Astrocyte (in vitro differentiated cells and primary cell): ENCODE measurements at regions not wholly inside any gene's neighbourhood (a gene's known extent, or its start where the extent isn't known, plus 50 kb on each side); places are given as distances from the start of the nearest gene placed in this dataset.

Source experiments
- DNase-seq: peaks from one replicate; pipeline ENCODE4 v3.0.0-alpha.2; 2010; ENCODE audit warnings: low read depth
- FAIRE-seq: peaks from 2 replicates; lab custom pipeline; 2011; peaks lifted over from hg19 to GRCh38; lab: Jason Lieb, UNC
- H2AFZ ChIP-seq: 2 replicates; pipeline ENCODE4 v1.6.0; 2012; ENCODE audit warnings: low read depth, low read length, inconsistent platforms
- H3K27ac ChIP-seq: 2 replicates; pipeline ENCODE4 v1.5.1; 2011; ENCODE audit warnings: low read depth, low read length, inconsistent platforms
- H3K27me3 ChIP-seq: 2 replicates; pipeline ENCODE4 v1.6.0; 2011; ENCODE audit warnings: low read length, inconsistent platforms; ENCODE audit not compliant: insufficient read depth
- H3K36me3 ChIP-seq: 2 replicates; pipeline ENCODE4 v1.5.1; 2011; ENCODE audit warnings: low read length, inconsistent platforms; ENCODE audit not compliant: insufficient read depth
- H3K4me1 ChIP-seq: 2 replicates; pipeline ENCODE4 v1.5.1; 2011; ENCODE audit warnings: low read length, inconsistent platforms; ENCODE audit not compliant: insufficient read depth
- H3K4me2 ChIP-seq: 2 replicates; pipeline ENCODE4 v1.6.0; 2012; ENCODE audit warnings: low read length, inconsistent platforms
- H3K4me3 ChIP-seq: 2 replicates; pipeline ENCODE4 v1.5.1; 2011; ENCODE audit warnings: low read depth, mild to moderate bottlenecking, low read length, inconsistent platforms; ENCODE audit not compliant: insufficient read depth
- H3K79me2 ChIP-seq: 2 replicates; pipeline ENCODE4 v1.6.0; 2012; ENCODE audit warnings: mild to moderate bottlenecking, low read length, inconsistent platforms; ENCODE audit not compliant: insufficient read depth
- H3K9ac ChIP-seq: 2 replicates; pipeline ENCODE4 v1.6.0; 2012; ENCODE audit warnings: mild to moderate bottlenecking, low read length, inconsistent platforms
- H3K9me3 ChIP-seq: 2 replicates; pipeline ENCODE4 v1.5.1; 2012; ENCODE audit warnings: low read depth, mild to moderate bottlenecking, low read length, inconsistent platforms; ENCODE audit not compliant: insufficient read depth
- H4K20me1 ChIP-seq: 2 replicates; pipeline ENCODE4 v1.6.0; 2012; ENCODE audit warnings: low read length, inconsistent platforms; ENCODE audit not compliant: insufficient read depth
- H3K27ac Mint-ChIP-seq: one replicate; pipeline ENCODE4 v1.8.0; 2021; ENCODE audit warnings: mild to moderate bottlenecking, mixed read lengths; ENCODE audit not compliant: unreplicated experiment
- H3K27me3 Mint-ChIP-seq: one replicate; pipeline ENCODE4 v1.8.0; 2021; ENCODE audit warnings: low read depth, mixed read lengths; ENCODE audit not compliant: unreplicated experiment
- H3K36me3 Mint-ChIP-seq: one replicate; pipeline ENCODE4 v1.8.0; 2021; ENCODE audit warnings: low read depth, mixed read lengths; ENCODE audit not compliant: unreplicated experiment
- H3K4me1 Mint-ChIP-seq: one replicate; pipeline ENCODE4 v1.8.0; 2021; ENCODE audit warnings: low read depth, mixed read lengths; ENCODE audit not compliant: unreplicated experiment
- H3K4me3 Mint-ChIP-seq: one replicate; pipeline ENCODE4 v1.8.0; 2021; ENCODE audit warnings: mild to moderate bottlenecking, moderate library complexity, mixed read lengths; ENCODE audit not compliant: unreplicated experiment
- H3K9me3 Mint-ChIP-seq: one replicate; pipeline ENCODE4 v1.8.0; 2021; ENCODE audit warnings: mild to moderate bottlenecking, mixed read lengths; ENCODE audit not compliant: unreplicated experiment
- EZH2 ChIP-seq: IDR thresholded peaks from 2 replicates; pipeline ENCODE4 v1.6.1; 2012; ENCODE audit warnings: mild to moderate bottlenecking, low read length, inconsistent platforms; ENCODE audit not compliant: insufficient read depth
- TF ChIP-seq, protein P1 (sequence below): IDR thresholded peaks from 2 replicates; pipeline ENCODE4 v1.5.1; 2011; ENCODE audit warnings: low read depth, mild to moderate bottlenecking, inconsistent platforms, low read length, moderate library complexity; ENCODE audit not compliant: insufficient read depth

DNA sequence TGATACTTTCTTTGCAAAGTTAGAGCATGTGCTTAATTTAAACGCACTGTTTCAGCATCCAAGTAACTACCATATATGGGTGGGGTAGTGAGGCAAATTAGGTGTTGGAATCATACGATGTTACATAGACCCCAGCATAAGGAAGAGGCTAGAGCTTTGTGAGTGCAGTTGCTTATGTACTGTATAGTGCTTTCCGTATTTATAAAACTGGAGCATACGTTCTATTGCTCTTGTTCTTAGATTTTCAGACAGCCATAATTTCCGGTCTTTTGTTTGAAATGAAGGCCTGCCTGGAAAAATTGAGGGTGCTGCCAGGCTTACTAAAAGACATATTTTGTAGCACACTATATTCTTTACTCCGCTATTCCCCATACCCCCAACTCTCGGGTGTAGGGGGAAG is 335.7 kb downstream of the FOXG1 start:
- Mint-ChIP-seq H3K36me3 (no peaks in the 10 kb centered on the region), H3K4me1 (peaks cover 1% of the 10 kb centered on the region), H3K9me3 (no peaks in the 10 kb centered on the region), H3K27ac (no peak overlapping the region), H3K27me3 (no peaks in the 10 kb centered on the region), H3K4me3 (no peak overlapping the region)
- DNase-seq, result no peak
- H3K4me1 ChIP-seq, result no peaks in the 10 kb centered on the region
- H3K27me3 ChIP-seq, result no peaks in the 10 kb centered on the region
- H3K27ac ChIP-seq, result no peak overlapping the region
- no peak overlapping the region for H3K4me2 ChIP-seq
- TF ChIP-seq, protein P1, sequence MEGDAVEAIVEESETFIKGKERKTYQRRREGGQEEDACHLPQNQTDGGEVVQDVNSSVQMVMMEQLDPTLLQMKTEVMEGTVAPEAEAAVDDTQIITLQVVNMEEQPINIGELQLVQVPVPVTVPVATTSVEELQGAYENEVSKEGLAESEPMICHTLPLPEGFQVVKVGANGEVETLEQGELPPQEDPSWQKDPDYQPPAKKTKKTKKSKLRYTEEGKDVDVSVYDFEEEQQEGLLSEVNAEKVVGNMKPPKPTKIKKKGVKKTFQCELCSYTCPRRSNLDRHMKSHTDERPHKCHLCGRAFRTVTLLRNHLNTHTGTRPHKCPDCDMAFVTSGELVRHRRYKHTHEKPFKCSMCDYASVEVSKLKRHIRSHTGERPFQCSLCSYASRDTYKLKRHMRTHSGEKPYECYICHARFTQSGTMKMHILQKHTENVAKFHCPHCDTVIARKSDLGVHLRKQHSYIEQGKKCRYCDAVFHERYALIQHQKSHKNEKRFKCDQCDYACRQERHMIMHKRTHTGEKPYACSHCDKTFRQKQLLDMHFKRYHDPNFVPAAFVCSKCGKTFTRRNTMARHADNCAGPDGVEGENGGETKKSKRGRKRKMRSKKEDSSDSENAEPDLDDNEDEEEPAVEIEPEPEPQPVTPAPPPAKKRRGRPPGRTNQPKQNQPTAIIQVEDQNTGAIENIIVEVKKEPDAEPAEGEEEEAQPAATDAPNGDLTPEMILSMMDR, result no peak
- no peak for TF ChIP-seq EZH2
- no peak overlapping the region for H3K4me3 ChIP-seq
- no peaks in the 10 kb centered on the region for H3K9me3 ChIP-seq
- no peak overlapping the region for H3K9ac ChIP-seq
- no peaks in the 10 kb centered on the region for H3K79me2 ChIP-seq
- no peak for FAIRE-seq
- no peaks in the 10 kb centered on the region for H4K20me1 ChIP-seq
- no peak overlapping the region for H2AFZ ChIP-seq
- H3K36me3 ChIP-seq, result no peaks in the 10 kb centered on the region

DNA sequence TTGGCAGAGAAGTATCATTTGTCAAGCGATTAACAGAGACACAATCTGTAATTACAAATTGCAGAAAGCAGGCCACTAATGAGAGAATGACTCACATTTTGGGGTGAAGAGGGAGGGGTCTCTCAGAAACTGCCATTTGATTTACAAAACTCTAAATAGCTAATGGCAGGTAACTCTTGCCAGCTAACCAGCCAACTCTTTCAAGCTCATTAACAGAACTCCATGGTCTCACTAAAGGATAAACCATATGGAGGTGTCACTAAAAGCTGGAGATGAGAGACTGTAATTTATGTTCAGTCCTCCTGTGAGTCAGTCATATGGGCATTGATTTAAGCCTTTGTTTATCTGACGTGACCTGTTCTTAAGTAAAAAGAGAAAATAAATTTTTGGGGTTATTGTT is 336.4 kb downstream of the FOXG1 start:
- H3K9ac ChIP-seq, result no peak overlapping the region
- H3K4me1 ChIP-seq, result no peaks in the 10 kb centered on the region
- H4K20me1 ChIP-seq, result no peaks in the 10 kb centered on the region
- no peak overlapping the region for H3K4me3 Mint-ChIP-seq
- H3K9me3 Mint-ChIP-seq, result no peaks in the 10 kb centered on the region
- H3K79me2 ChIP-seq, result no peaks in the 10 kb centered on the region
- peaks cover 1% of the 10 kb centered on the region for H3K4me1 Mint-ChIP-seq
- no peak overlapping the region for H3K4me3 ChIP-seq
- H3K27ac Mint-ChIP-seq, result no peak overlapping the region
- FAIRE-seq (no peak), DNase-seq (no peak)
- H2AFZ ChIP-seq, result no peak overlapping the region
- no peaks in the 10 kb centered on the region for H3K36me3 ChIP-seq
- no peak overlapping the region for H3K4me2 ChIP-seq
- no peaks in the 10 kb centered on the region for H3K27me3 Mint-ChIP-seq
- no peaks in the 10 kb centered on the region for H3K36me3 Mint-ChIP-seq
- no peaks in the 10 kb centered on the region for H3K9me3 ChIP-seq
- TF ChIP-seq EZH2, result no peak
- TF ChIP-seq, protein P1, result no peak
- no peaks in the 10 kb centered on the region for H3K27me3 ChIP-seq
- H3K27ac ChIP-seq, result no peak overlapping the region

DNA sequence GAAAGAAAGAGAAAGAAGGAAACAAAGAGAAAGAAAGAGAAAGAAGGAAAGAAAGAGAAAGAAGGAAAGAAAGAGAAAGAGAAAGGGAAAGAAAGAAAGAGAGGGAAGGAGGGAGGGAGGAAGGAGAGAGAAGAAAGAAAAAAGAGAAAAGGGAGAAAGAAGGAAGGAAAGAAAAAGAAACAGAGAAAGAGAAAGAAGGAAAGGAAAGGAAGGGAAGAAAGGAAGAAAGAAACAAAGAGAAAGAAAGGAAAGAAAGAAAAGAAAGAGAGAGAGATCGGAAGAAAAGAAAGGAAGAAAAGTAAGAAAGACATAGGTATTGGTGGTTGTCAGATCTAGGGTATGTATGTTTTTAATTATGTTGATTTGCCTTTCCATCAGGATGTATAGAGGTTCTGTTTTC is 342.3 kb downstream of the FOXG1 start:
- Histone ChIP-seq H4K20me1 (no peaks in the 10 kb centered on the region), H3K36me3 (no peaks in the 10 kb centered on the region), H3K9ac (no peak overlapping the region), H3K9me3 (no peaks in the 10 kb centered on the region), H3K4me1 (no peaks in the 10 kb centered on the region), H3K79me2 (no peaks in the 10 kb centered on the region), H2AFZ (no peak overlapping the region), H3K4me3 (no peak overlapping the region), H3K4me2 (no peak overlapping the region), H3K27ac (no peak overlapping the region), H3K27me3 (no peaks in the 10 kb centered on the region)
- no peaks in the 10 kb centered on the region for H3K36me3 Mint-ChIP-seq
- TF ChIP-seq, protein P1, result no peak
- no peak for TF ChIP-seq EZH2
- FAIRE-seq (no peak), DNase-seq (no peak)
- H3K4me3 Mint-ChIP-seq, result no peak overlapping the region
- no peaks in the 10 kb centered on the region for H3K27me3 Mint-ChIP-seq
- no peaks in the 10 kb centered on the region for H3K4me1 Mint-ChIP-seq
- no peaks in the 10 kb centered on the region for H3K9me3 Mint-ChIP-seq
- H3K27ac Mint-ChIP-seq, result no peak overlapping the region
